HG02571 (cell line): ENCODE measurements at regions not wholly inside any gene's neighbourhood (a gene's known extent, or its start where the extent isn't known, plus 50 kb on each side); places are given as distances from the start of the nearest gene placed in this dataset.
"Not testable (repeated sequence)": the region's sequence is repeated elsewhere in the genome, so short reads cannot be mapped to it uniquely, and the experiment has no call there.

Experiments
- ATAC-seq: cut with Tn5 transposase; IDR thresholded peaks from one replicate; pipeline ENCODE4 v1.9.1; 2021; ENCODE audit warnings: mild to moderate bottlenecking, moderate library complexity; ENCODE audit not compliant: unreplicated experiment

- no peak for ATAC-seq
These were observed 146.9 kb upstream of the AHI1 start for GRCh38 chr6:135644394-135644793.

GRCh38 chr6:135647521-135647920 lies 150.0 kb upstream of the AHI1 start:
- no peak for ATAC-seq

GRCh38 chr6:135651964-135652755 lies 154.6 kb upstream of the AHI1 start:
- peak; percentile 97 for ATAC-seq

GRCh38 chr6:135655055-135655454 lies 157.5 kb upstream of the AHI1 start:
- ATAC-seq, result no peak

- ATAC-seq, result no peak
These were observed 159.7 kb upstream of the AHI1 start for GRCh38 chr6:135657207-135657606.

- no peak for ATAC-seq
These were observed 160.9 kb upstream of the AHI1 start for GRCh38 chr6:135658481-135658880.

- ATAC-seq, result no peak
These were observed 161.4 kb upstream of the AHI1 start for GRCh38 chr6:135658916-135659315.

GRCh38 chr6:135664527-135664926 lies 167.0 kb upstream of the AHI1 start:
- ATAC-seq, result no peak

- ATAC-seq, result no peak
These were observed 168.4 kb upstream of the AHI1 start for GRCh38 chr6:135665935-135666334.

GRCh38 chr6:135667691-135668455 lies 170.3 kb upstream of the AHI1 start:
- ATAC-seq, result no peak

- no peak for ATAC-seq
These were observed 174.7 kb upstream of the AHI1 start for GRCh38 chr6:135672256-135672655.

- no peak for ATAC-seq
These were observed 176.2 kb upstream of the AHI1 start for GRCh38 chr6:135673501-135674309.

- no peak for ATAC-seq
These were observed 176.5 kb upstream of the PDE7B start for GRCh38 chr6:135675026-135675425.

- ATAC-seq, result no peak
These were observed 175.6 kb upstream of the PDE7B start for GRCh38 chr6:135675862-135676261.

GRCh38 chr6:135680964-135681913 lies 170.3 kb upstream of the PDE7B start:
- ATAC-seq, result no peak

- ATAC-seq, result no peak
These were observed 164.7 kb upstream of the PDE7B start for GRCh38 chr6:135686784-135687301.

GRCh38 chr6:135688476-135688875 lies 163.0 kb upstream of the PDE7B start:
- ATAC-seq, result not testable (repeated sequence)

- ATAC-seq, result no peak
These were observed 159.1 kb upstream of the PDE7B start for GRCh38 chr6:135692426-135692825.

- no peak for ATAC-seq
These were observed 157.6 kb upstream of the PDE7B start for GRCh38 chr6:135693811-135694370.

GRCh38 chr6:135699705-135700104 lies 151.8 kb upstream of the PDE7B start:
- ATAC-seq, result no peak
